Ramos (cell line): ENCODE measurements at regions not wholly inside any gene's neighbourhood (a gene's known extent, or its start where the extent isn't known, plus 50 kb on each side); places are given as distances from the start of the nearest gene placed in this dataset.

Experiments
- in situ Hi-C: fragments of 300-500 bp; cut with MboI; formaldehyde crosslinking; loops from one replicate; pipeline ENCODE4 v1.14.3; 2022; ENCODE audit warnings: low sequenced_read_pairs; ENCODE audit not compliant: unreplicated experiment

- in situ Hi-C loops: no loop called here
These were observed 379.3 kb upstream of the CBLB start for GRCh38 chr3:106247902-106248684.

- in situ Hi-C loops: no loop called here
These were observed 380.3 kb upstream of the CBLB start for GRCh38 chr3:106249159-106249558.

- in situ Hi-C loops: no loop called here
These were observed 381.2 kb upstream of the CBLB start for GRCh38 chr3:106249981-106250380.

- in situ Hi-C loops: no loop called here
These were observed 382.5 kb upstream of the CBLB start for GRCh38 chr3:106251160-106251892.

- in situ Hi-C loops: no loop called here
These were observed 387.0 kb upstream of the CBLB start for GRCh38 chr3:106255870-106256248.

GRCh38 chr3:106256249-106256957 is 387.6 kb upstream of the CBLB start:
- in situ Hi-C loops: no loop called here

GRCh38 chr3:106257172-106257571 is 388.4 kb upstream of the CBLB start:
- in situ Hi-C loops: no loop called here

- in situ Hi-C loops: no loop called here
These were observed 392.6 kb upstream of the CBLB start for GRCh38 chr3:106261396-106261795.

- in situ Hi-C loops: no loop called here
These were observed 393.3 kb upstream of the CBLB start for GRCh38 chr3:106261915-106262683.

GRCh38 chr3:106263011-106263410 is 394.2 kb upstream of the CBLB start:
- in situ Hi-C loops: no loop called here

- in situ Hi-C loops: no loop called here
These were observed 394.7 kb upstream of the CBLB start for GRCh38 chr3:106263546-106263945.

- in situ Hi-C loops: no loop called here
These were observed 396.9 kb upstream of the CBLB start for GRCh38 chr3:106265704-106266103.

- in situ Hi-C loops: no loop called here
These were observed 399.9 kb upstream of the CBLB start for GRCh38 chr3:106268696-106269095.

- in situ Hi-C loops: no loop called here
These were observed 403.5 kb upstream of the CBLB start for GRCh38 chr3:106272302-106272701.

- in situ Hi-C loops: no loop called here
These were observed 406.8 kb upstream of the CBLB start for GRCh38 chr3:106275592-106275991.

- in situ Hi-C loops: no loop called here
These were observed 407.3 kb upstream of the CBLB start for GRCh38 chr3:106276151-106276550.

GRCh38 chr3:106276755-106277612 is 408.2 kb upstream of the CBLB start:
- in situ Hi-C loops: no loop called here

GRCh38 chr3:106277731-106278130 is 408.9 kb upstream of the CBLB start:
- in situ Hi-C loops: no loop called here

- in situ Hi-C loops: no loop called here
These were observed 412.4 kb upstream of the CBLB start for GRCh38 chr3:106281221-106281620.
